Spleen (tissue), 11 donors: ENCODE measurements at regions not wholly inside any gene's neighbourhood (a gene's known extent, or its start where the extent isn't known, plus 50 kb on each side); places are given as distances from the start of the nearest gene placed in this dataset.

Experiments
- DNase-seq: peaks from one replicate; pipeline ENCODE4 v3.0.0-alpha.2; 2020
- H3K27ac ChIP-seq, 8 donors: fragments of 200-600 bp; sonication (generic) in 7 of 8; 1 replicate in 4 of 8; 2 replicates in 4 of 8; pipeline versions ENCODE4 v1.5.0 to v1.8.0; 2016 to 2021; ENCODE audit warnings: inconsistent platforms in 4 of 8, mild to moderate bottlenecking in 4 of 8, moderate library complexity in 1 of 8
- H3K27me3 ChIP-seq, 7 donors: fragments of 200-600 bp; sonication (generic) in 6 of 7; replicated peaks in 1 of 7; 1 replicate in 4 of 7; 2 replicates in 3 of 7; pipeline versions ENCODE4 v1.5.0 to v1.8.0; 2016 to 2021; ENCODE audit warnings: inconsistent platforms in 3 of 7, mild to moderate bottlenecking in 1 of 7
- H3K36me3 ChIP-seq, 6 donors: fragments of 200-600 bp; sonication (generic) in 5 of 6; 1 replicate in 4 of 6; 2 replicates in 2 of 6; pipeline versions ENCODE4 v1.5.0 to v1.8.0; 2016 to 2021; ENCODE audit warnings: inconsistent platforms in 2 of 6
- H3K4me1 ChIP-seq, 6 donors: fragments of 200-600 bp; sonication (generic) in 5 of 6; 1 replicate in 3 of 6; 2 replicates in 3 of 6; pipeline versions ENCODE4 v1.5.0 to v1.8.0; 2016 to 2021; ENCODE audit warnings: inconsistent platforms in 3 of 6
- H3K4me3 ChIP-seq, 8 donors: fragments of 200-600 bp; sonication (generic) in 7 of 8; 1 replicate in 4 of 8; 2 replicates in 4 of 8; pipeline versions ENCODE4 v1.5.0 to v1.8.0; 2016 to 2021; ENCODE audit warnings: inconsistent platforms in 4 of 8, mild to moderate bottlenecking in 4 of 8, moderate library complexity in 2 of 8
- H3K9me3 ChIP-seq, 8 donors: fragments of 200-600 bp; sonication (generic) in 7 of 8; 1 replicate in 4 of 8; 2 replicates in 4 of 8; pipeline versions ENCODE4 v1.5.0 to v1.8.0; 2016 to 2021; ENCODE audit warnings: inconsistent platforms in 4 of 8
- POLR2A ChIP-seq, 3 donors: fragments of 450-650 bp; IDR thresholded peaks; one replicate each; pipeline ENCODE4 v1.5.1; 2017; ENCODE audit warnings: antibody characterized with exemption in 3 of 3, mild to moderate bottlenecking in 1 of 3
- POLR2AphosphoS5 ChIP-seq, 3 donors: sonication (generic); formaldehyde crosslinking; IDR thresholded peaks; one replicate each; pipeline ENCODE4 v1.5.1; 2017; ENCODE audit warnings: antibody characterized with exemption in 3 of 3
- WGBS, 5 donors: extraction: QIAGEN DNeasy Blood & Tissue Kit in 3 of 5; methylation state at CpG; one replicate each; pipeline versions ENCODE4 v1.1.5 to v1.1.7; 2013 to 2018; 5-methylcytosine and 5-hydroxymethylcytosine counted together
- intact Hi-C: fragments of 100-400 bp; cut with DNase I; formaldehyde crosslinking; loops from one replicate; pipeline ENCODE4 v1.15.0; 2023; ENCODE audit warnings: low total_unique reads
- TF ChIP-seq, protein P1 (sequence below), 11 experiments: fragments of 200-600 bp in 7 of 11; fragments of 450-650 bp in 4 of 11; sonication (generic) in 4 of 11; IDR thresholded peaks in 8 of 11; conservative IDR thresholded peaks in 3 of 11; 1 replicate in 7 of 11; 2 replicates in 4 of 11; pipeline versions ENCODE4 v1.4.0 to v1.8.0; 2016 to 2021; ENCODE audit warnings: antibody characterized with exemption in 11 of 11, inconsistent platforms in 4 of 11, mild to moderate bottlenecking in 1 of 11
- donor health status: healthy with polysubstance abuse.
- donor health status: DM: no; HTN: no; CAD: no; lungs with moderate emphysema.
- donor health status: DM: no; HTN: no; CAD: no.
- donor health status: Bipolar disorder and iron deficiency.
- donor health status: healthy.
- donor health status: DM: no; HTN: no; CAD: no.
- donor health status: DM: yes; HTN: yes; CAD: no.

DNA sequence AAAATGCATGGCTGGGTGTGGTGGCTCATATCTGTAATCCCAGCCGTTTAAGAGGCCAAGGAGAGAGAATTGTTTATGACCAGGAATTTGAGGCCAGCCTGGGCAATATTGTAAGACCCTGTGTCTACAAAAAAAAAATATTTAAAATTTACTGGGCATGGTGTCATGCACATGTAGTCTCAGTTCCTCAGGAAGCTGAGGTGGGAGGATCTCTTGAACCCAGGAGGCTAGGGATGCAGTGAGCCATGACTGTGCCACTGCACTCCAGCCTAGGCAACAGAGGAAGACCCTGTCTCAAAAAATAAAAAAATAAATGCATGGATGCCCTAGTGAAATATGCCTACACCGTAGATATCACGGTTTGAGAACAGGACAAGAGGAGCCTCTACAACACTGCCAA, 1331.2 kb upstream of the B3GALT2 start:
- Histone ChIP-seq H3K27me3 (no peaks in the 10 kb centered on the region), H3K9me3 (no peaks in the 10 kb centered on the region), H3K36me3 (no peaks in the 10 kb centered on the region), H3K27ac (no peak overlapping the region), H3K4me3 (no peak overlapping the region), H3K4me1 (no peaks in the 10 kb centered on the region)
- DNase-seq = no peak
- WGBS, 5 donors = 64 to 80% (median 75%) methylated on average over 3 of the region's 3 CpGs
- intact Hi-C loops = no loop called here
- TF ChIP-seq POLR2AphosphoS5 (IDR thresholded peaks at IDR 0.05) (no peak), POLR2A (IDR thresholded peaks at IDR 0.05) (no peak)
- TF ChIP-seq, protein P1, sequence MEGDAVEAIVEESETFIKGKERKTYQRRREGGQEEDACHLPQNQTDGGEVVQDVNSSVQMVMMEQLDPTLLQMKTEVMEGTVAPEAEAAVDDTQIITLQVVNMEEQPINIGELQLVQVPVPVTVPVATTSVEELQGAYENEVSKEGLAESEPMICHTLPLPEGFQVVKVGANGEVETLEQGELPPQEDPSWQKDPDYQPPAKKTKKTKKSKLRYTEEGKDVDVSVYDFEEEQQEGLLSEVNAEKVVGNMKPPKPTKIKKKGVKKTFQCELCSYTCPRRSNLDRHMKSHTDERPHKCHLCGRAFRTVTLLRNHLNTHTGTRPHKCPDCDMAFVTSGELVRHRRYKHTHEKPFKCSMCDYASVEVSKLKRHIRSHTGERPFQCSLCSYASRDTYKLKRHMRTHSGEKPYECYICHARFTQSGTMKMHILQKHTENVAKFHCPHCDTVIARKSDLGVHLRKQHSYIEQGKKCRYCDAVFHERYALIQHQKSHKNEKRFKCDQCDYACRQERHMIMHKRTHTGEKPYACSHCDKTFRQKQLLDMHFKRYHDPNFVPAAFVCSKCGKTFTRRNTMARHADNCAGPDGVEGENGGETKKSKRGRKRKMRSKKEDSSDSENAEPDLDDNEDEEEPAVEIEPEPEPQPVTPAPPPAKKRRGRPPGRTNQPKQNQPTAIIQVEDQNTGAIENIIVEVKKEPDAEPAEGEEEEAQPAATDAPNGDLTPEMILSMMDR (IDR thresholded peaks at IDR 0.05 in 8 of 11, conservative IDR thresholded peaks at IDR 0.05 in 3 of 11) = no peak

DNA sequence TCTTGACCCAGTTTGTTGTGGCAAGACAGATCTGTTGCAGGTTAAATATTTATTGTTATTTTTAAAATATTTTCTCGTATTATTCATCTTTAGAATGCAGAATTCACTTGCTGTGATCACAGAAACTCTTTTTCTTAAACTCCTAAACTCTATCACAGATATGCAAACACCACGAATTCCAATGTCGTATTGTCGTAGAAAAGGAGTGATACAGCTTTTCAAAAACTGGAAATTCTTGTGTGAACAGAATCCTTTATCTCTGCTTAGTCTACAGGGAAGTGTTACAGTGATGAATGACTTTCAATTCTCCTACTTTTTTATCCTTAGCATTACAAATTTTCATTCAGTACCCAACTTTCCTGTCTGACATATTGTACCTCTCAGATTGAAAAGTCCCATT, 1329.5 kb upstream of the B3GALT2 start:
- TF ChIP-seq, protein P1 (IDR thresholded peaks at IDR 0.05 in 8 of 11, conservative IDR thresholded peaks at IDR 0.05 in 3 of 11) = no peak
- TF ChIP-seq POLR2AphosphoS5 (IDR thresholded peaks at IDR 0.05) (no peak), POLR2A (IDR thresholded peaks at IDR 0.05) (no peak)
- intact Hi-C loops = no loop called here
- H3K4me1 ChIP-seq = no peaks in the 10 kb centered on the region
- H3K27ac ChIP-seq = no peak overlapping the region
- WGBS, 5 donors = 73 to 82% (median 77%) methylated on average over 4 of the region's 4 CpGs
- no peaks in the 10 kb centered on the region for H3K36me3 ChIP-seq
- peaks cover 0 to 9% (median 4%) of the 10 kb centered on the region in 8 donors for H3K9me3 ChIP-seq
- no peak for DNase-seq
- no peak overlapping the region for H3K4me3 ChIP-seq
- no peaks in the 10 kb centered on the region for H3K27me3 ChIP-seq

DNA sequence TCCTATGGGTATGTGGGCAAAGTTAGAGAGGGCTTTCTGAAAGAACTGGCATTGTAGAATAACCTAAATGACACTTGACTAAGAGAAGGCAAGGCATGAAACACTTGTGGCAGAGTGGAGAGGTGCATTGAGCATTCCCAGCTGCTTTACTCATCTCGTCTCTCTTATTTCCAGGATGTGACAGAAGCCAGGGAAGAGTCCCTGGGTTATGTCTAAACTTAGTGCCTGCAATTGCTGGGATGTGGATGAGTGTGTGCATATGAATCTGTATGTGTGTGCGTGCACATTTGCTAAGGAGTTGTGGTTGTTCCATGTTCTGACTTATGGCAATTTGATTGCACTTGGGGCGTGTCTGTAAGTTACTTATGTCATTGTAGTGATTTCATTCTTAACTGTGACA, 1326.5 kb upstream of the B3GALT2 start:
- no peaks in the 10 kb centered on the region for H3K27me3 ChIP-seq
- no peak for DNase-seq
- TF ChIP-seq POLR2A (IDR thresholded peaks at IDR 0.05) (no peak), POLR2AphosphoS5 (IDR thresholded peaks at IDR 0.05) (no peak)
- TF ChIP-seq, protein P1 (IDR thresholded peaks at IDR 0.05 in 8 of 11, conservative IDR thresholded peaks at IDR 0.05 in 3 of 11) = no peak
- no peaks in the 10 kb centered on the region for H3K4me1 ChIP-seq
- intact Hi-C loops = no loop called here
- no peaks in the 10 kb centered on the region for H3K36me3 ChIP-seq
- WGBS, 5 donors = 60 to 82% (median 74%) methylated on average over 3 of the region's 3 CpGs
- peaks cover 0 to 24% (median 14%) of the 10 kb centered on the region in 8 donors for H3K9me3 ChIP-seq
- H3K27ac ChIP-seq = no peak overlapping the region
- H3K4me3 ChIP-seq = no peak overlapping the region

DNA sequence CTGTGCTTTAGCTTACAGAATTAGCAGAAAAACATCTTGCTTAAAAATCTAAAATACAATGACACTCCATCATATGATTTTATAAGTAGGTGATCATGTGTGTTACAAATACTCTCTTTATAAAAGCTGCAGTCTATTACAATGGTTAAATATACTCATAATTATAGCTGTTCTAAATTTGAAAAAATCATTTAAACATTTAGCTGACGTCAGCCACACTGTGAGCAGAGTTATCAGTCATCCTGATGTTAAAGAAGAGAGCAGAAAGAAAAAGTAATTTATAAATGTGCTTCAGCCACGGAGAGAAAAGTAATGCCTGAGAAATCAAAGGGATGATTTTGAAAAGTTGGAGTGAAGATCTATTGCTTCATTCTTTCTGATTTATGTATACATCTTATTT, 1325.9 kb upstream of the B3GALT2 start:
- H3K9me3 ChIP-seq = peaks cover 0 to 24% (median 14%) of the 10 kb centered on the region in 8 donors
- WGBS, 5 donors = 39 to 64% (median 63%) methylated on average over 2 of the region's 2 CpGs
- no peaks in the 10 kb centered on the region for H3K4me1 ChIP-seq
- no peak overlapping the region for H3K27ac ChIP-seq
- H3K27me3 ChIP-seq = no peaks in the 10 kb centered on the region
- no peaks in the 10 kb centered on the region for H3K36me3 ChIP-seq
- no peak for DNase-seq
- intact Hi-C loops = no loop called here
- H3K4me3 ChIP-seq = no peak overlapping the region
- TF ChIP-seq POLR2A (IDR thresholded peaks at IDR 0.05) (no peak), POLR2AphosphoS5 (IDR thresholded peaks at IDR 0.05) (no peak)
- TF ChIP-seq, protein P1 (IDR thresholded peaks at IDR 0.05 in 8 of 11, conservative IDR thresholded peaks at IDR 0.05 in 3 of 11) = no peak
